ENCODE measurements at regions not wholly inside any gene's neighbourhood (a gene's known extent, or its start where the extent isn't known, plus 50 kb on each side); places are given as distances from the start of the nearest gene placed in this dataset.

DNA sequence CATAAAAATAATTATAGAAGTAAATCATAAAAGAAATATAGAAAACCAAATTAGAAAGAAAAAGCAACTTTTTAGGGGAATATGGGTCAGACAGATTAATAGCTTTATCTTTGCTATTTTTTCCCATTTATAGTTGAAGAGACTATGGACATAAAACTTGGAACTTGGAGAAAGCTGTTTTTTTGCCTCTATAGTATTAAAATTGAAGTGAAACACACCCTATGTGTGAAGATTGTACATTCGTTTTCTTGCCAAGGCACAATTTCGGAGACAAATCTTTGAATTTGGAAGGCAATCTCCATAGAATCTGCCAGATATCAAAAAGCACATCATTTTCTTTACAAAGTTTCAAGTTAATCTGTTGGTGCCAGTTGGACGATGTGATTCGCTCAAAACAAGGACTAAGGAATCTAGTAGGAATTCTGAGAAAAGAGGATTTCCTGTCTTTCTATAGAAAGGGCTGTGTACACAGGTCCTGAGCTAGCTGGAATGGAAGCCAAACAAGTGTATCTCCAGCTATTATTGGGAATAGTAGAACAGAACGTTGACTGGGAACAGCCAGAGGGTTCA lies 156.3 kb downstream of the SLC7A11 start:
- Histone ChIP-seq H3K9me3 (ENCODE audit: control insufficient read depth, insufficient read depth, low read length) (no peaks in the 10 kb centered on the region), H3K9ac (ENCODE audit: low read depth, low read length) (no peak overlapping the region), H3K27me3 (ENCODE audit: control insufficient read depth, insufficient read depth, low read length) (no peaks in the 10 kb centered on the region), H3K4me1 (ENCODE audit: control insufficient read depth, insufficient read depth, low read length) (no peaks in the 10 kb centered on the region), H3K27ac (ENCODE audit: low read depth, low read length) (no peak overlapping the region), H3K36me3 (ENCODE audit: control insufficient read depth, insufficient read depth, low read length) (no peaks in the 10 kb centered on the region), H3K4me3 (ENCODE audit: low read depth, low read length) (no peak overlapping the region)

GRCh38 chr4:138078751-138079520 lies 163.2 kb downstream of the SLC7A11 start:
- no peak overlapping the region for H3K9ac ChIP-seq (ENCODE audit: low read depth, low read length)
- H3K4me3 ChIP-seq (ENCODE audit: low read depth, low read length), result no peak overlapping the region
- no peaks in the 10 kb centered on the region for H3K9me3 ChIP-seq (ENCODE audit: control insufficient read depth, insufficient read depth, low read length)
- no peaks in the 10 kb centered on the region for H3K36me3 ChIP-seq (ENCODE audit: control insufficient read depth, insufficient read depth, low read length)
- H3K4me1 ChIP-seq (ENCODE audit: control insufficient read depth, insufficient read depth, low read length), result peaks cover 3% of the 10 kb centered on the region; the same call in 1 of the 2 replicates
- H3K27ac ChIP-seq (ENCODE audit: low read depth, low read length), result no peak overlapping the region
- no peaks in the 10 kb centered on the region for H3K27me3 ChIP-seq (ENCODE audit: control insufficient read depth, insufficient read depth, low read length)

DNA sequence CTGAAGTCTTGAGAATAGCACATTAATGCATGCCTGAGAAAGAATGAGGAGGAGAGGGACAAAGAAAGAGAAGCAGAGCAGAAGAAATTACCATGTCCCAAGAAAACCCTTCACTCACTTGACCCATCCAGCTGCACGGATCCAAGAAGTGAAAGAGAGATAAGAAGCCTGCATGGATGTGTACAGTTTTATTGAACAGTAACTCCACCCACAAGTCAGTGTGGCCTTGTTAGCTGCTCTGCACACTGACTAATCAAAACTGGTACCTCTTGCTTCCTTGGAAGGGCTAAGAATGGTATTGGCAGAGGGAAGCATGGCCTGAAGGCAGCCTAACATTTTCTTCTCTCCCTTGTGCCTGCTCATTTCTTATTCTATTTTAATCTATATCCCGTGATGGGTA lies 163.9 kb downstream of the SLC7A11 start:
- no peaks in the 10 kb centered on the region for H3K27me3 ChIP-seq (ENCODE audit: control insufficient read depth, insufficient read depth, low read length)
- H3K4me3 ChIP-seq (ENCODE audit: low read depth, low read length), result no peak overlapping the region
- H3K36me3 ChIP-seq (ENCODE audit: control insufficient read depth, insufficient read depth, low read length), result no peaks in the 10 kb centered on the region
- peaks cover 3% of the 10 kb centered on the region; the same call in 1 of the 2 replicates for H3K4me1 ChIP-seq (ENCODE audit: control insufficient read depth, insufficient read depth, low read length)
- no peaks in the 10 kb centered on the region for H3K9me3 ChIP-seq (ENCODE audit: control insufficient read depth, insufficient read depth, low read length)
- no peak overlapping the region for H3K27ac ChIP-seq (ENCODE audit: low read depth, low read length)
- no peak overlapping the region for H3K9ac ChIP-seq (ENCODE audit: low read depth, low read length)

GRCh38 chr4:138076561-138076960 lies 165.6 kb downstream of the SLC7A11 start:
- Histone ChIP-seq H3K9ac (ENCODE audit: low read depth, low read length) (no peak overlapping the region), H3K9me3 (ENCODE audit: control insufficient read depth, insufficient read depth, low read length) (no peaks in the 10 kb centered on the region), H3K27ac (ENCODE audit: low read depth, low read length) (no peak overlapping the region), H3K27me3 (ENCODE audit: control insufficient read depth, insufficient read depth, low read length) (no peaks in the 10 kb centered on the region), H3K36me3 (ENCODE audit: control insufficient read depth, insufficient read depth, low read length) (no peaks in the 10 kb centered on the region), H3K4me1 (ENCODE audit: control insufficient read depth, insufficient read depth, low read length) (peaks cover 3% of the 10 kb centered on the region; the same call in 1 of the 2 replicates), H3K4me3 (ENCODE audit: low read depth, low read length) (no peak overlapping the region)

DNA sequence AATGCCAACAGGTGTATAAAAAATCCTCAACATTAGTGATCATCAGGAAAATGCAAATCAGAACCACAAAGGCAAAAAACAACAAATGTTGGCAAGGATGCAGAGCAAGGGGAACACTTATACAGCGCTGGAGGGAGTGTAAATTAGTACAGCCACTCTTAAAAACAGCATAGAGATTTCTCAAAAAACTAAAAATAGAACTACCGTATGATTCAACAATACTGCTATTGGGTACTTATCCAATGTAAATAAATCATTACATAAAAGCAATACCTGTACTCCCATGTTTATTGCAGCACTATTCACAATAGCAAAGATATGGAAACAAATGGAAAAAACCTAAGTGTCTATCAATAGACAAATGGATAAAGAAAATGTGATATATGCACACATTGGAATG lies 171.3 kb downstream of the SLC7A11 start:
- Histone ChIP-seq H3K36me3 (ENCODE audit: control insufficient read depth, insufficient read depth, low read length) (no peaks in the 10 kb centered on the region), H3K4me1 (ENCODE audit: control insufficient read depth, insufficient read depth, low read length) (peaks cover 3% of the 10 kb centered on the region; the same call in 1 of the 2 replicates), H3K4me3 (ENCODE audit: low read depth, low read length) (no peak overlapping the region), H3K9me3 (ENCODE audit: control insufficient read depth, insufficient read depth, low read length) (no peaks in the 10 kb centered on the region), H3K9ac (ENCODE audit: low read depth, low read length) (no peak overlapping the region), H3K27ac (ENCODE audit: low read depth, low read length) (no peak overlapping the region), H3K27me3 (ENCODE audit: control insufficient read depth, insufficient read depth, low read length) (no peaks in the 10 kb centered on the region)

DNA sequence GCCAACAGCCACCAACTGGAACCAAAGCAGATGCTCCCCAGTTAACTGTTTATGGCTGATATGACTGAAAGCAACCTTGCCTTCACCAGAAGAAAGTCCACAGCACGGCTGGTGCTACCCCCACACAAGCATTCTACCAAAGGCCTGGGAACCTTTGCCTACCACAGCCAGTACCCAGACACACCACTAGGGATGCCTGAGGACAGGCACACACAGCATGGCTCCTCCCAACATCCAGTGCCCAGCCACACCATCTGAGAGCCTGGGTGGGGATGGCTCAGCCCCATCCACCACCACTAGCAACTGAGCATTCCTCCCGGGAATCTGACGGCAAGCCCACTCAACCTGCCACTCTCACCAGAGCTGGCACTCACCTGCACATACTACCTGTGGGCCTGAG lies 178.6 kb downstream of the SLC7A11 start:
- Histone ChIP-seq H3K27me3 (ENCODE audit: control insufficient read depth, insufficient read depth, low read length) (no peaks in the 10 kb centered on the region), H3K27ac (ENCODE audit: low read depth, low read length) (no peak overlapping the region), H3K36me3 (ENCODE audit: control insufficient read depth, insufficient read depth, low read length) (no peaks in the 10 kb centered on the region), H3K4me1 (ENCODE audit: control insufficient read depth, insufficient read depth, low read length) (no peaks in the 10 kb centered on the region), H3K4me3 (ENCODE audit: low read depth, low read length) (no peak overlapping the region), H3K9ac (ENCODE audit: low read depth, low read length) (no peak overlapping the region), H3K9me3 (ENCODE audit: control insufficient read depth, insufficient read depth, low read length) (no peaks in the 10 kb centered on the region)

- Histone ChIP-seq H3K27ac (ENCODE audit: low read depth, low read length) (no peak overlapping the region), H3K4me1 (ENCODE audit: control insufficient read depth, insufficient read depth, low read length) (no peaks in the 10 kb centered on the region), H3K36me3 (ENCODE audit: control insufficient read depth, insufficient read depth, low read length) (no peaks in the 10 kb centered on the region), H3K27me3 (ENCODE audit: control insufficient read depth, insufficient read depth, low read length) (no peaks in the 10 kb centered on the region), H3K9ac (ENCODE audit: low read depth, low read length) (no peak overlapping the region), H3K4me3 (ENCODE audit: low read depth, low read length) (no peak overlapping the region), H3K9me3 (ENCODE audit: control insufficient read depth, insufficient read depth, low read length) (no peaks in the 10 kb centered on the region)
Measured at GRCh38 chr4:138062929-138063328, 179.2 kb downstream of the SLC7A11 start.

GRCh38 chr4:138056541-138056940 lies 185.6 kb downstream of the SLC7A11 start:
- peaks cover 7% of the 10 kb centered on the region; the same call in 1 of the 2 replicates for H3K4me1 ChIP-seq (ENCODE audit: control insufficient read depth, insufficient read depth, low read length)
- no peaks in the 10 kb centered on the region for H3K27me3 ChIP-seq (ENCODE audit: control insufficient read depth, insufficient read depth, low read length)
- no peaks in the 10 kb centered on the region for H3K36me3 ChIP-seq (ENCODE audit: control insufficient read depth, insufficient read depth, low read length)
- H3K9me3 ChIP-seq (ENCODE audit: control insufficient read depth, insufficient read depth, low read length), result peaks cover 5% of the 10 kb centered on the region; the same call in 1 of the 2 replicates
- H3K27ac ChIP-seq (ENCODE audit: low read depth, low read length), result no peak overlapping the region
- no peak overlapping the region for H3K4me3 ChIP-seq (ENCODE audit: low read depth, low read length)
- no peak overlapping the region for H3K9ac ChIP-seq (ENCODE audit: low read depth, low read length)

- H3K4me3 ChIP-seq (ENCODE audit: low read depth, low read length), result no peak overlapping the region
- H3K27ac ChIP-seq (ENCODE audit: low read depth, low read length), result no peak overlapping the region
- H3K9ac ChIP-seq (ENCODE audit: low read depth, low read length), result no peak overlapping the region
- peaks cover 11% of the 10 kb centered on the region; the same call in 1 of the 2 replicates for H3K4me1 ChIP-seq (ENCODE audit: control insufficient read depth, insufficient read depth, low read length)
- H3K27me3 ChIP-seq (ENCODE audit: control insufficient read depth, insufficient read depth, low read length), result no peaks in the 10 kb centered on the region
- no peaks in the 10 kb centered on the region for H3K36me3 ChIP-seq (ENCODE audit: control insufficient read depth, insufficient read depth, low read length)
- peaks cover 5% of the 10 kb centered on the region; the same call in 1 of the 2 replicates for H3K9me3 ChIP-seq (ENCODE audit: control insufficient read depth, insufficient read depth, low read length)
Measured at GRCh38 chr4:138055890-138056289, 186.3 kb downstream of the SLC7A11 start.

GRCh38 chr4:138053641-138054301 lies 188.4 kb downstream of the SLC7A11 start:
- Histone ChIP-seq H3K4me3 (ENCODE audit: low read depth, low read length) (no peak overlapping the region; the same call in 1 of the 2 replicates), H3K9me3 (ENCODE audit: control insufficient read depth, insufficient read depth, low read length) (peaks cover 5% of the 10 kb centered on the region; the same call in 1 of the 2 replicates), H3K27me3 (ENCODE audit: control insufficient read depth, insufficient read depth, low read length) (no peaks in the 10 kb centered on the region), H3K27ac (ENCODE audit: low read depth, low read length) (peak overlapping the region; percentile 83), H3K36me3 (ENCODE audit: control insufficient read depth, insufficient read depth, low read length) (no peaks in the 10 kb centered on the region), H3K9ac (ENCODE audit: low read depth, low read length) (no peak overlapping the region), H3K4me1 (ENCODE audit: control insufficient read depth, insufficient read depth, low read length) (peaks cover 28% of the 10 kb centered on the region)
